NK-92 (cell line): ENCODE measurements at regions not wholly inside any gene's neighbourhood (a gene's known extent, or its start where the extent isn't known, plus 50 kb on each side); places are given as distances from the start of the nearest gene placed in this dataset.
"Not testable (repeated sequence)": the region's sequence is repeated elsewhere in the genome, so short reads cannot be mapped to it uniquely, and the experiment has no call there.

Source experiments
- DNase-seq: peaks from one replicate; lab custom pipeline; 2025; ENCODE audit not compliant: unreplicated experiment; lab: John Stamatoyannopoulos, UW

- DNase-seq, result no peak
Measured at GRCh38 chr15:39510001-39510701, 70.7 kb upstream of the THBS1 start.

GRCh38 chr15:39511000-39511915 is 69.6 kb upstream of the THBS1 start:
- DNase-seq, result no peak

- DNase-seq, result no peak
Measured at GRCh38 chr15:39511916-39512260, 69.0 kb upstream of the THBS1 start.

GRCh38 chr15:39512643-39513042 is 68.2 kb upstream of the THBS1 start:
- no peak for DNase-seq

- DNase-seq, result no peak
Measured at GRCh38 chr15:39513936-39514335, 66.9 kb upstream of the THBS1 start.

GRCh38 chr15:39514933-39515332 is 65.9 kb upstream of the THBS1 start:
- no peak for DNase-seq

- DNase-seq, result no peak
Measured at GRCh38 chr15:39515765-39516164, 65.1 kb upstream of the THBS1 start.

GRCh38 chr15:39517122-39517855 is 63.6 kb upstream of the THBS1 start:
- DNase-seq, result no peak

- DNase-seq, result not testable (repeated sequence)
Measured at GRCh38 chr15:39523968-39524367, 56.9 kb upstream of the THBS1 start.

- DNase-seq, result no peak
Measured at GRCh38 chr15:39529457-39529856, 51.4 kb upstream of the THBS1 start.

GRCh38 chr15:39530480-39531342 is 50.2 kb upstream of the THBS1 start:
- DNase-seq, result no peak
